ENCODE measurements at regions not wholly inside any gene's neighbourhood (a gene's known extent, or its start where the extent isn't known, plus 50 kb on each side); places are given as distances from the start of the nearest gene placed in this dataset.

- no peaks in the 10 kb centered on the region for H3K4me1 Mint-ChIP-seq
- H3K9me3 Mint-ChIP-seq = no peaks in the 10 kb centered on the region
- H3K27me3 Mint-ChIP-seq = no peaks in the 10 kb centered on the region
- H3K27ac Mint-ChIP-seq = no peak overlapping the region
- no peaks in the 10 kb centered on the region for H3K36me3 Mint-ChIP-seq
- no peak overlapping the region for H3K4me3 Mint-ChIP-seq
Observed at GRCh38 chrX:8105531-8105930, 65.5 kb downstream of the VCX2 start.

- no peaks in the 10 kb centered on the region for H3K27me3 Mint-ChIP-seq
- no peak overlapping the region for H3K27ac Mint-ChIP-seq
- no peaks in the 10 kb centered on the region for H3K4me1 Mint-ChIP-seq
- no peaks in the 10 kb centered on the region for H3K36me3 Mint-ChIP-seq
- H3K4me3 Mint-ChIP-seq = no peak overlapping the region
- H3K9me3 Mint-ChIP-seq = no peaks in the 10 kb centered on the region
Observed at GRCh38 chrX:8103655-8104054, 67.4 kb downstream of the VCX2 start.

- H3K27ac Mint-ChIP-seq = no peak overlapping the region
- H3K27me3 Mint-ChIP-seq = no peaks in the 10 kb centered on the region
- no peaks in the 10 kb centered on the region for H3K4me1 Mint-ChIP-seq
- no peak overlapping the region for H3K4me3 Mint-ChIP-seq
- no peaks in the 10 kb centered on the region for H3K9me3 Mint-ChIP-seq
- no peaks in the 10 kb centered on the region for H3K36me3 Mint-ChIP-seq
Observed at GRCh38 chrX:8091510-8091909, 79.6 kb downstream of the VCX2 start.

- H3K36me3 Mint-ChIP-seq = no peaks in the 10 kb centered on the region
- H3K27ac Mint-ChIP-seq = no peak overlapping the region
Observed at GRCh38 chrX:8090906-8091305, 80.2 kb downstream of the VCX2 start.

DNA sequence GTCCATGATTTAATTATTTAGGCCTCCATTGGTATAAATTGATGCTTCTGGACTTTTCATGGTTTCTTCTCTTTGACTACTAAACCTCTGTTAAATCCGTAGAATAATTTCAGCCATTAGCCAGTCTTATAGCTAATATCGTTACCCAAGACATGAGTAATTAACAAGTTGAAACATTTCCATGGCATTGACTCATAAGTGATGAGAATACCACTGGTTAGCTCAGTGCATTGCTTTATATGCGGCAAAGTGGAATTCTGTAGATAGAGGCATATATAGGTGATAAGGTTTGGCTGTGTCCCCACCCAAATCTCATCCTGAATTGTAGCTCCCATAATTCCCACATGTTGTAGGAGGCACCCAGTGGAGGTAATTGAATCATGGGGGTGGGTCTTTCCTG lies 80.6 kb downstream of the VCX2 start:
- Mint-ChIP-seq H3K36me3 (no peaks in the 10 kb centered on the region), H3K4me1 (no peaks in the 10 kb centered on the region), H3K4me3 (no peak overlapping the region), H3K9me3 (no peaks in the 10 kb centered on the region), H3K27me3 (no peaks in the 10 kb centered on the region), H3K27ac (no peak overlapping the region)

More at GRCh38 chrX:8090906-8091305, 80.2 kb downstream of the VCX2 start:
- H3K4me3 Mint-ChIP-seq = no peak overlapping the region
- no peaks in the 10 kb centered on the region for H3K9me3 Mint-ChIP-seq
- no peaks in the 10 kb centered on the region for H3K27me3 Mint-ChIP-seq
- no peaks in the 10 kb centered on the region for H3K4me1 Mint-ChIP-seq

GRCh38 chrX:8089141-8089540 lies 81.9 kb downstream of the VCX2 start:
- H3K27ac Mint-ChIP-seq = no peak overlapping the region
- H3K9me3 Mint-ChIP-seq = no peaks in the 10 kb centered on the region
- H3K36me3 Mint-ChIP-seq = no peaks in the 10 kb centered on the region
- no peaks in the 10 kb centered on the region for H3K4me1 Mint-ChIP-seq
- H3K27me3 Mint-ChIP-seq = no peaks in the 10 kb centered on the region
- H3K4me3 Mint-ChIP-seq = no peak overlapping the region

- no peak overlapping the region for H3K27ac Mint-ChIP-seq
Observed at GRCh38 chrX:8084006-8084405, 87.1 kb downstream of the VCX2 start.

GRCh38 chrX:8083286-8083685 lies 87.8 kb downstream of the VCX2 start:
- no peaks in the 10 kb centered on the region for H3K9me3 Mint-ChIP-seq
- H3K4me1 Mint-ChIP-seq = no peaks in the 10 kb centered on the region

More at GRCh38 chrX:8084006-8084405, 87.1 kb downstream of the VCX2 start:
- Mint-ChIP-seq H3K4me1 (no peaks in the 10 kb centered on the region), H3K27me3 (no peaks in the 10 kb centered on the region), H3K4me3 (no peak overlapping the region), H3K9me3 (no peaks in the 10 kb centered on the region), H3K36me3 (no peaks in the 10 kb centered on the region)

GRCh38 chrX:8075636-8076035 lies 95.4 kb downstream of the VCX2 start:
- Mint-ChIP-seq H3K4me1 (no peaks in the 10 kb centered on the region), H3K9me3 (no peaks in the 10 kb centered on the region), H3K27ac (no peak overlapping the region), H3K4me3 (no peak overlapping the region), H3K27me3 (no peaks in the 10 kb centered on the region), H3K36me3 (no peaks in the 10 kb centered on the region)

More at GRCh38 chrX:8083286-8083685, 87.8 kb downstream of the VCX2 start:
- Mint-ChIP-seq H3K27me3 (no peaks in the 10 kb centered on the region), H3K36me3 (no peaks in the 10 kb centered on the region), H3K4me3 (no peak overlapping the region), H3K27ac (no peak overlapping the region)

GRCh38 chrX:8067754-8068462 lies 103.2 kb downstream of the VCX2 start:
- no peaks in the 10 kb centered on the region for H3K36me3 Mint-ChIP-seq
- H3K27me3 Mint-ChIP-seq = no peaks in the 10 kb centered on the region
- H3K4me3 Mint-ChIP-seq = no peak overlapping the region
- H3K9me3 Mint-ChIP-seq = no peaks in the 10 kb centered on the region
- no peaks in the 10 kb centered on the region for H3K4me1 Mint-ChIP-seq
- H3K27ac Mint-ChIP-seq = no peak overlapping the region

- H3K27me3 Mint-ChIP-seq = no peaks in the 10 kb centered on the region
- H3K27ac Mint-ChIP-seq = no peak overlapping the region
- H3K4me3 Mint-ChIP-seq = no peak overlapping the region
- H3K4me1 Mint-ChIP-seq = no peaks in the 10 kb centered on the region
- H3K36me3 Mint-ChIP-seq = no peaks in the 10 kb centered on the region
- H3K9me3 Mint-ChIP-seq = no peaks in the 10 kb centered on the region
Observed at GRCh38 chrX:8052909-8053308, 118.2 kb downstream of the VCX2 start.

DNA sequence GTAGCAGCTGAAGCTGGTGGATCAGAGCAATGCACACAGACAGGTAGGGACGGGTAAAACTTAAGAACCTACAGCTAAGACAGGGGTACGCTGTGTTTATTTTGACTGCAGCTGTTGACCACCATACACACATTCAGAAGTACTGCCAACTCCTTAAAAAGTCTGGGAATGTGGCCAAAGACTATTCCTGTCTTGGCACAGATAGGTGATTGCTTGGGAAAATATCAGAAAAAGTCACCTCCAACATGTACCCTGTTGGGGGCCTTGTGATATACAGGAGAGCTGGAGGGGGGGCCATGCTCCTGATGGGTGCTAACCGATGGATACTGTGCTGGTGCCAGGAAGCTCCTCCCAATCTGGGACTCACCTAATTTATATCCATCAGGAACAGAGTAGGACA lies 121.2 kb downstream of the VCX2 start:
- Mint-ChIP-seq H3K4me3 (no peak overlapping the region), H3K36me3 (no peaks in the 10 kb centered on the region), H3K27ac (no peak overlapping the region), H3K9me3 (no peaks in the 10 kb centered on the region), H3K4me1 (no peaks in the 10 kb centered on the region), H3K27me3 (no peaks in the 10 kb centered on the region)

GRCh38 chrX:8048466-8048865 lies 121.3 kb upstream of the PNPLA4 start:
- Mint-ChIP-seq H3K27me3 (no peaks in the 10 kb centered on the region), H3K9me3 (no peaks in the 10 kb centered on the region), H3K36me3 (peaks cover 6% of the 10 kb centered on the region), H3K4me1 (no peaks in the 10 kb centered on the region), H3K4me3 (no peak overlapping the region), H3K27ac (no peak overlapping the region)

- no peaks in the 10 kb centered on the region for H3K27me3 Mint-ChIP-seq
Observed at GRCh38 chrX:8044947-8045346, 117.7 kb upstream of the PNPLA4 start.

GRCh38 chrX:8043546-8043945 lies 116.3 kb upstream of the PNPLA4 start:
- Mint-ChIP-seq H3K27ac (no peak overlapping the region), H3K27me3 (no peaks in the 10 kb centered on the region), H3K4me3 (no peak overlapping the region), H3K36me3 (peaks cover 6% of the 10 kb centered on the region), H3K4me1 (peaks cover 3% of the 10 kb centered on the region), H3K9me3 (no peaks in the 10 kb centered on the region)

More at GRCh38 chrX:8044947-8045346, 117.7 kb upstream of the PNPLA4 start:
- Mint-ChIP-seq H3K9me3 (no peaks in the 10 kb centered on the region), H3K36me3 (peaks cover 6% of the 10 kb centered on the region), H3K27ac (no peak overlapping the region), H3K4me3 (no peak overlapping the region), H3K4me1 (no peaks in the 10 kb centered on the region)

DNA sequence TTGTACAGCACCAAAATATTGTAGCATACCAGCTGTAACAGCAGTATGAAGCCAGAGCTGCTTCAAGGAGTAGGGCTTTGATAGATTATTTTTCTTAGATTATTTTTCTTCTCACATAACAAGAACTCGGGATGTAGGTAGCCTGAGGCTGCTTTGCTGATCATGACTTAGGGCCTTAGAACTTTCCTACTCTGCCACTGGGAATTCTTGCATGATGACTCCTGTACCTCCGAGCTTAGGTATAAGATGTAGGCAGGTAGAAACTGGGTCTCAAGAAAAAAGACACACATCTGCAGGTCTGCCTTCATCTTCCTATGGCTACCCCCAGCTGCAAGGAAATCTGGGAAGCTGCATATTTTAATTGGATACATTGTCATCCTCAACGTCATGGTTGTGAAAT lies 115.9 kb upstream of the PNPLA4 start:
- Mint-ChIP-seq H3K36me3 (peaks cover 6% of the 10 kb centered on the region), H3K4me1 (peaks cover 7% of the 10 kb centered on the region), H3K4me3 (no peak overlapping the region), H3K9me3 (no peaks in the 10 kb centered on the region), H3K27ac (no peak overlapping the region), H3K27me3 (no peaks in the 10 kb centered on the region)

GRCh38 chrX:8042304-8042703 lies 115.1 kb upstream of the PNPLA4 start:
- Mint-ChIP-seq H3K27ac (no peak overlapping the region), H3K27me3 (no peaks in the 10 kb centered on the region), H3K4me3 (no peak overlapping the region), H3K9me3 (no peaks in the 10 kb centered on the region), H3K36me3 (peaks cover 6% of the 10 kb centered on the region), H3K4me1 (peaks cover 14% of the 10 kb centered on the region)
